ENCODE measurements at regions not wholly inside any gene's neighbourhood (a gene's known extent, or its start where the extent isn't known, plus 50 kb on each side); places are given as distances from the start of the nearest gene placed in this dataset.

DNA sequence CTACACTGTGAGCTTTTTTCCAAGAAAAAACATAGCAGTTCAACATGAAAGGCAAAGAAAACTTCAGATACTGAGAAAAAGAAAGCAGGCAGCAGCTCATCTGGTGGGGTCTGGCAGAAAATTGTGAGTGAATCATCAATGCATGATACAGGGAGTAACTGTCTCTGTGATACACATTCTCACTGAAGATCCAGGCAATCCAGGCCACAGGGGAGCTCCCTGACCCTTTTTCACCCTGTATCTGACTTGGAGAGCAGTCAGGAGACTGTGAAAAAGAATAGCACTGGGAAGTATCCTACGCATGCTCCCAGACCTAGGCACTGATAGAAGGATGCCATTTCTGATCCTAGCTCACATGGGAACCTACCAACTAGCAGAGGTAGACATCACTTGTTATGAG, 269.8 kb downstream of the MBNL1 start:
- no peak for TF ChIP-seq FOXM1 (IDR thresholded peaks at IDR 0.05; ENCODE audit: borderline replicate concordance)
- no peak for TF ChIP-seq FOXK2 (IDR thresholded peaks at IDR 0.05)
- no peak for TF ChIP-seq L3MBTL2 (conservative IDR thresholded peaks at IDR 0.05)
- no peak for TF ChIP-seq BHLHE40 (IDR thresholded peaks at IDR 0.05; ENCODE audit: borderline replicate concordance)
- no peak for TF ChIP-seq TARDBP (IDR thresholded peaks at IDR 0.05)
- no peak for TF ChIP-seq SP1 (IDR thresholded peaks at IDR 0.05)
- TF ChIP-seq ZNF384 (IDR thresholded peaks at IDR 0.05) = no peak
- no peak for TF ChIP-seq CTBP1 (IDR thresholded peaks at IDR 0.05; ENCODE audit: borderline replicate concordance)
- TF ChIP-seq HDGF (IDR thresholded peaks at IDR 0.05; ENCODE audit: borderline replicate concordance) = no peak
- no peak for TF ChIP-seq NFRKB (IDR thresholded peaks at IDR 0.05)
- TF ChIP-seq SUZ12 (IDR thresholded peaks at IDR 0.05) = no peak
- no peak for TF ChIP-seq ARNT (IDR thresholded peaks at IDR 0.05)
